ENCODE measurements at regions not wholly inside any gene's neighbourhood (a gene's known extent, or its start where the extent isn't known, plus 50 kb on each side); places are given as distances from the start of the nearest gene placed in this dataset.

DNA sequence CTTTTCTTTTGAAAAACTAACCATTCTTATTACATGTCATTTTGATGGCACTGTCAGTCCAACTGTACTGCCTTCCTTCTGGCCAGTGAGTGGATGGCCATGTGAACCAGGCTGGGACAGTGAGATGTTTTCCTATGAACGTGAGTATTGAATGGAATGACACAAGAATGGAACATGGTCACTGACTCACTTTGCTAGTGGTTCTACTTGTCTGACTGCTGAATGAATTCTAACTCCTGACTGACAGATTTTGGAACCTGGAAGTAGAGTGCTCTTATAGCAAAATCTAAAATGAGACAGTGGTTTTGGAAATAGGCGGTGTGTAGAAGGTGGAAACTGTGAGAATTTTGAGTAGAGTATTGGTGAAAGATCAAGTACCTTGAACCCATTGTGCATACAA lies 606.9 kb upstream of the KCNMB2 start:
- TF ChIP-seq, protein P1, sequence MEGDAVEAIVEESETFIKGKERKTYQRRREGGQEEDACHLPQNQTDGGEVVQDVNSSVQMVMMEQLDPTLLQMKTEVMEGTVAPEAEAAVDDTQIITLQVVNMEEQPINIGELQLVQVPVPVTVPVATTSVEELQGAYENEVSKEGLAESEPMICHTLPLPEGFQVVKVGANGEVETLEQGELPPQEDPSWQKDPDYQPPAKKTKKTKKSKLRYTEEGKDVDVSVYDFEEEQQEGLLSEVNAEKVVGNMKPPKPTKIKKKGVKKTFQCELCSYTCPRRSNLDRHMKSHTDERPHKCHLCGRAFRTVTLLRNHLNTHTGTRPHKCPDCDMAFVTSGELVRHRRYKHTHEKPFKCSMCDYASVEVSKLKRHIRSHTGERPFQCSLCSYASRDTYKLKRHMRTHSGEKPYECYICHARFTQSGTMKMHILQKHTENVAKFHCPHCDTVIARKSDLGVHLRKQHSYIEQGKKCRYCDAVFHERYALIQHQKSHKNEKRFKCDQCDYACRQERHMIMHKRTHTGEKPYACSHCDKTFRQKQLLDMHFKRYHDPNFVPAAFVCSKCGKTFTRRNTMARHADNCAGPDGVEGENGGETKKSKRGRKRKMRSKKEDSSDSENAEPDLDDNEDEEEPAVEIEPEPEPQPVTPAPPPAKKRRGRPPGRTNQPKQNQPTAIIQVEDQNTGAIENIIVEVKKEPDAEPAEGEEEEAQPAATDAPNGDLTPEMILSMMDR (IDR thresholded peaks at IDR 0.05) = no peak
- no peak for TF ChIP-seq POLR2A (IDR thresholded peaks at IDR 0.05)
